HG03571 (cell line): ENCODE measurements at regions not wholly inside any gene's neighbourhood (a gene's known extent, or its start where the extent isn't known, plus 50 kb on each side); places are given as distances from the start of the nearest gene placed in this dataset.
"Not testable (repeated sequence)": the region's sequence is repeated elsewhere in the genome, so short reads cannot be mapped to it uniquely, and the experiment has no call there.

Experiments used
- ATAC-seq: cut with Tn5 transposase; IDR thresholded peaks from one replicate; pipeline ENCODE4 v1.9.1; 2021; ENCODE audit not compliant: unreplicated experiment

GRCh38 chr7:32816409-32816948 lies 75.1 kb downstream of the KBTBD2 start:
- not testable (repeated sequence) for ATAC-seq

GRCh38 chr7:32814779-32815178 lies 76.8 kb downstream of the KBTBD2 start:
- not testable (repeated sequence) for ATAC-seq

- ATAC-seq: no peak
Observed at GRCh38 chr7:32809871-32810270, 81.7 kb downstream of the KBTBD2 start.

GRCh38 chr7:32809347-32809746 lies 82.2 kb downstream of the KBTBD2 start:
- no peak for ATAC-seq

- ATAC-seq: no peak
Observed at GRCh38 chr7:32803406-32804141, 88.0 kb downstream of the KBTBD2 start.

- ATAC-seq: no peak
Observed at GRCh38 chr7:32802305-32802910, 89.2 kb downstream of the KBTBD2 start.

- not testable (repeated sequence) for ATAC-seq
Observed at GRCh38 chr7:32793053-32793452, 98.5 kb downstream of the KBTBD2 start.

- not testable (repeated sequence) for ATAC-seq
Observed at GRCh38 chr7:32790766-32791430, 100.7 kb downstream of the KBTBD2 start.

GRCh38 chr7:32789266-32789665 lies 102.3 kb downstream of the KBTBD2 start:
- not testable (repeated sequence) for ATAC-seq

GRCh38 chr7:32788174-32788573 lies 103.4 kb downstream of the KBTBD2 start:
- ATAC-seq: not testable (repeated sequence)

GRCh38 chr7:32785365-32785944 lies 106.1 kb downstream of the KBTBD2 start:
- not testable (repeated sequence) for ATAC-seq

GRCh38 chr7:32779895-32780294 lies 111.7 kb downstream of the KBTBD2 start:
- not testable (repeated sequence) for ATAC-seq

- ATAC-seq: no peak
Observed at GRCh38 chr7:32779167-32779566, 112.4 kb downstream of the KBTBD2 start.

- ATAC-seq: not testable (repeated sequence)
Observed at GRCh38 chr7:32777041-32777666, 114.4 kb downstream of the KBTBD2 start.

GRCh38 chr7:32776318-32776717 lies 115.2 kb downstream of the KBTBD2 start:
- not testable (repeated sequence) for ATAC-seq

- ATAC-seq: not testable (repeated sequence)
Observed at GRCh38 chr7:32775809-32776208, 115.8 kb downstream of the KBTBD2 start.

GRCh38 chr7:32774541-32774951 lies 117.0 kb downstream of the KBTBD2 start:
- ATAC-seq: no peak

GRCh38 chr7:32768866-32769510 lies 122.6 kb downstream of the KBTBD2 start:
- not testable (repeated sequence) for ATAC-seq

- ATAC-seq: not testable (repeated sequence)
Observed at GRCh38 chr7:32768338-32768737, 123.2 kb downstream of the KBTBD2 start.

- not testable (repeated sequence) for ATAC-seq
Observed at GRCh38 chr7:32765649-32766251, 125.8 kb downstream of the KBTBD2 start.
